Esophagus muscularis mucosa (tissue), 4 donors: ENCODE measurements at regions not wholly inside any gene's neighbourhood (a gene's known extent, or its start where the extent isn't known, plus 50 kb on each side); places are given as distances from the start of the nearest gene placed in this dataset.

Experiments used
- DNase-seq: peaks from one replicate; pipeline ENCODE4 v3.0.0-alpha.2; 2017; ENCODE audit errors: extremely low spot score
- H3K27ac ChIP-seq, 4 donors: fragments of 200-600 bp; sonication (generic); replicated peaks in 1 of 4; 1 replicate in 3 of 4; 2 replicates in 1 of 4; pipeline ENCODE4 v1.5.1; 2016 to 2019; ENCODE audit warnings: mild to moderate bottlenecking in 1 of 4
- H3K27me3 ChIP-seq, 4 donors: fragments of 200-600 bp; sonication (generic); one replicate each; pipeline versions ENCODE4 v1.5.1 to v1.6.0; 2016 to 2019
- H3K36me3 ChIP-seq, 4 donors: fragments of 200-600 bp; sonication (generic); one replicate each; pipeline ENCODE4 v1.5.1; 2016 to 2019
- H3K4me1 ChIP-seq, 4 donors: fragments of 200-600 bp; sonication (generic); one replicate each; pipeline ENCODE4 v1.5.1; 2016 to 2019
- H3K4me3 ChIP-seq, 4 donors: fragments of 200-600 bp; sonication (generic); 1 replicate in 2 of 4; 2 replicates in 2 of 4; pipeline ENCODE4 v1.5.1; 2016 to 2019; ENCODE audit warnings: mild to moderate bottlenecking in 4 of 4, moderate library complexity in 1 of 4
- H3K9me3 ChIP-seq, 4 donors: fragments of 200-600 bp; sonication (generic); 1 replicate in 3 of 4; 2 replicates in 1 of 4; pipeline ENCODE4 v1.5.1; 2016 to 2019
- CTCF ChIP-seq, 3 experiments: fragments of 200-600 bp in 2 of 3; fragments of 450-650 bp in 1 of 3; sonication (generic) in 2 of 3; IDR thresholded peaks; one replicate each; pipeline ENCODE4 v1.5.1; 2017 to 2019; ENCODE audit warnings: antibody characterized with exemption in 3 of 3, mild to moderate bottlenecking in 2 of 3, moderate library complexity in 1 of 3
- EP300 ChIP-seq: sonication (generic); formaldehyde crosslinking; IDR thresholded peaks from one replicate; pipeline ENCODE4 v1.6.1; 2017; ENCODE audit warnings: antibody characterized with exemption
- POLR2A ChIP-seq: fragments of 450-650 bp; IDR thresholded peaks from one replicate; pipeline ENCODE4 v1.6.1; 2017; ENCODE audit warnings: antibody characterized with exemption, moderate library complexity, mild to moderate bottlenecking, low read depth
- POLR2AphosphoS5 ChIP-seq, 2 donors: sonication (generic); formaldehyde crosslinking; IDR thresholded peaks; one replicate each; pipeline ENCODE4 v1.6.1; 2017; ENCODE audit warnings: antibody characterized with exemption in 2 of 2
- WGBS: methylation state at CpG from one replicate; pipeline ENCODE4 v1.1.5; 2018; 5-methylcytosine and 5-hydroxymethylcytosine counted together
- intact Hi-C: fragments of 100-400 bp; cut with DNase I; formaldehyde crosslinking; loops from one replicate; pipeline ENCODE4 v1.15.1; 2023

GRCh38 chr6:114523508-114523907 is 180.7 kb upstream of the HS3ST5 start:
- intact Hi-C loops: no loop called here
- TF ChIP-seq CTCF (IDR thresholded peaks at IDR 0.05) (no peak), EP300 (no peak), POLR2A (no peak), POLR2AphosphoS5 (IDR thresholded peaks at IDR 0.05) (no peak)
- H3K36me3 ChIP-seq: no peaks in the 10 kb centered on the region
- no peak overlapping the region for H3K27ac ChIP-seq
- H3K27me3 ChIP-seq: no peaks in the 10 kb centered on the region
- H3K4me1 ChIP-seq: no peaks in the 10 kb centered on the region
- 86% methylated on average over 2 of the region's 2 CpGs for WGBS
- DNase-seq: no peak
- no peaks in the 10 kb centered on the region for H3K9me3 ChIP-seq
- H3K4me3 ChIP-seq: no peak overlapping the region

- intact Hi-C loops: no loop called here
- Histone ChIP-seq H3K27ac (no peak overlapping the region), H3K4me1 (no peaks in the 10 kb centered on the region), H3K9me3 (no peaks in the 10 kb centered on the region), H3K36me3 (no peaks in the 10 kb centered on the region), H3K27me3 (no peaks in the 10 kb centered on the region), H3K4me3 (no peak overlapping the region)
- DNase-seq: no peak
- TF ChIP-seq EP300 (no peak), POLR2AphosphoS5 (IDR thresholded peaks at IDR 0.05) (no peak), CTCF (IDR thresholded peaks at IDR 0.05) (no peak), POLR2A (no peak)
- 82% methylated on average over 3 of the region's 3 CpGs for WGBS
These were observed 179.1 kb upstream of the HS3ST5 start for GRCh38 chr6:114521926-114522325.

GRCh38 chr6:114520976-114521375 is 178.2 kb upstream of the HS3ST5 start:
- Histone ChIP-seq H3K27ac (no peak overlapping the region), H3K4me1 (no peaks in the 10 kb centered on the region), H3K9me3 (no peaks in the 10 kb centered on the region), H3K27me3 (no peaks in the 10 kb centered on the region), H3K4me3 (no peak overlapping the region), H3K36me3 (no peaks in the 10 kb centered on the region)
- DNase-seq: no peak
- 88% methylated on average over 3 of the region's 3 CpGs for WGBS
- intact Hi-C loops: no loop called here
- TF ChIP-seq POLR2AphosphoS5 (IDR thresholded peaks at IDR 0.05) (no peak), POLR2A (no peak), CTCF (IDR thresholded peaks at IDR 0.05) (no peak), EP300 (no peak)

GRCh38 chr6:114514170-114514569 is 171.3 kb upstream of the HS3ST5 start:
- no peak overlapping the region for H3K27ac ChIP-seq

GRCh38 chr6:114471450-114471849 is 128.6 kb upstream of the HS3ST5 start:
- no peak for DNase-seq
- no peak overlapping the region for H3K4me3 ChIP-seq
- peaks cover 0 to 5% (median 0%) of the 10 kb centered on the region in 4 donors for H3K9me3 ChIP-seq
- 73% methylated on average over 3 of the region's 3 CpGs for WGBS
- no peaks in the 10 kb centered on the region for H3K36me3 ChIP-seq
- no peak for TF ChIP-seq EP300
- TF ChIP-seq POLR2AphosphoS5 (IDR thresholded peaks at IDR 0.05): no peak
- TF ChIP-seq CTCF (IDR thresholded peaks at IDR 0.05): no peak
- no peak for TF ChIP-seq POLR2A
- H3K27me3 ChIP-seq: no peaks in the 10 kb centered on the region
- H3K4me1 ChIP-seq: no peaks in the 10 kb centered on the region
- no peak overlapping the region for H3K27ac ChIP-seq
- intact Hi-C loops: no loop called here

More at GRCh38 chr6:114514170-114514569, 171.3 kb upstream of the HS3ST5 start:
- no peaks in the 10 kb centered on the region for H3K9me3 ChIP-seq
- H3K4me1 ChIP-seq: no peaks in the 10 kb centered on the region
- no peaks in the 10 kb centered on the region for H3K36me3 ChIP-seq
- H3K27me3 ChIP-seq: no peaks in the 10 kb centered on the region
- intact Hi-C loops: no loop called here
- H3K4me3 ChIP-seq: no peak overlapping the region
- 62% methylated on average over 1 of the region's 1 CpG for WGBS
- TF ChIP-seq POLR2AphosphoS5 (IDR thresholded peaks at IDR 0.05) (no peak), EP300 (no peak), POLR2A (no peak)
- DNase-seq: no peak
